OCI-LY1 (cell line): ENCODE measurements at regions not wholly inside any gene's neighbourhood (a gene's known extent, or its start where the extent isn't known, plus 50 kb on each side); places are given as distances from the start of the nearest gene placed in this dataset.

Experiments
- EZH2 ChIP-seq: fragments of 200-600 bp; sonication (generic), shearing (Covaris generic); IDR thresholded peaks from 2 replicates; pipeline ENCODE4 v1.8.0; 2017; ENCODE audit warnings: borderline replicate concordance, mixed run types, mild to moderate bottlenecking, antibody characterized with exemption, low read length, moderate library complexity, mixed read lengths
- TF ChIP-seq, protein P1 (sequence below): fragments of 200-600 bp; sonication (generic), shearing (Covaris generic); IDR thresholded peaks from 2 replicates; pipeline ENCODE4 v1.5.1; 2017; ENCODE audit warnings: mild to moderate bottlenecking, antibody characterized with exemption, low read length, moderate library complexity, mixed read lengths

DNA sequence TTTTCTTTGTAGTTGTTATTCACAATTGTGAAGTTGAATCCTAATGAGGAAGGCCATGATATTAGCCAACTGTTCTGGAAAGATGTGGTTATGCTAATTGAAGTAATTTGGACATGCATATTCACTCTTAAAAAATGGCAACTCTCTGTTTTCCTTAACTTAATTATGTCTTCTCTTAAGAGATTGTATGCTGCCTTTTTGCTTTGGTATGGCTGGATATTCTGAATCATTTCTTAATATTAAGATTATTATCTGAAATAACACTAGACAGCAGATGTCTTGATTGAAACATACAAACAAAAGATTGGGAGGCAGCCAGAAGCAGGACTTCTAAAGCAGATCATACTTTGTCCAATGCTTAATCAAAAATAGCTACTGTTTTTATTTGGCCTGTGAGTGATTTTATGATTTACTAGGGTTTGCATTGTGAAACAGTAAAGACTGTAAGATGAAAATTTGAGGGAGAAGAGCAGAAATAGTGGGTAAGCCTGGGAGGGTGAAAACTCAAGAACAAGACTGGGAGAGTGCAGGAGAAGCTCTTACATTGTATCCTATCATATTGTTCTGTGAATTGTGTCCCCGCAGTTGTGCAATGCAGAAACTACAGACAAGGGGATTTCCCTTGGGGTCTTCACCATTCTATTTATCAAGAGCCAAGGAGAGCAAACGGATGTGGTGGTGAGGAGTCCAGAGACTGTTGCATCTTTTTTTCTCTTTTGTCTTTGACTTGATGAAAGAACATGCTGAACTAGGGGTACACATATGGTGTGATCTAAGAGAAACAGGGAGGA, 554.8 kb downstream of the TUSC7 start:
- no peak for TF ChIP-seq EZH2
- TF ChIP-seq, protein P1, sequence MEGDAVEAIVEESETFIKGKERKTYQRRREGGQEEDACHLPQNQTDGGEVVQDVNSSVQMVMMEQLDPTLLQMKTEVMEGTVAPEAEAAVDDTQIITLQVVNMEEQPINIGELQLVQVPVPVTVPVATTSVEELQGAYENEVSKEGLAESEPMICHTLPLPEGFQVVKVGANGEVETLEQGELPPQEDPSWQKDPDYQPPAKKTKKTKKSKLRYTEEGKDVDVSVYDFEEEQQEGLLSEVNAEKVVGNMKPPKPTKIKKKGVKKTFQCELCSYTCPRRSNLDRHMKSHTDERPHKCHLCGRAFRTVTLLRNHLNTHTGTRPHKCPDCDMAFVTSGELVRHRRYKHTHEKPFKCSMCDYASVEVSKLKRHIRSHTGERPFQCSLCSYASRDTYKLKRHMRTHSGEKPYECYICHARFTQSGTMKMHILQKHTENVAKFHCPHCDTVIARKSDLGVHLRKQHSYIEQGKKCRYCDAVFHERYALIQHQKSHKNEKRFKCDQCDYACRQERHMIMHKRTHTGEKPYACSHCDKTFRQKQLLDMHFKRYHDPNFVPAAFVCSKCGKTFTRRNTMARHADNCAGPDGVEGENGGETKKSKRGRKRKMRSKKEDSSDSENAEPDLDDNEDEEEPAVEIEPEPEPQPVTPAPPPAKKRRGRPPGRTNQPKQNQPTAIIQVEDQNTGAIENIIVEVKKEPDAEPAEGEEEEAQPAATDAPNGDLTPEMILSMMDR, result no peak
